ENCODE measurements at regions not wholly inside any gene's neighbourhood (a gene's known extent, or its start where the extent isn't known, plus 50 kb on each side); places are given as distances from the start of the nearest gene placed in this dataset.

GRCh38 chr2:196390243-196391148 is 219.1 kb upstream of the STK17B start:
- no peak for TF ChIP-seq ZNF695 (CRISPR knock-in tag; IDR thresholded peaks at IDR 0.05)
- no peak for TF ChIP-seq HOXB6 (CRISPR knock-in tag; IDR thresholded peaks at IDR 0.05; ENCODE audit: borderline replicate concordance)
- no peak for TF ChIP-seq CCAR2 (IDR thresholded peaks at IDR 0.05; ENCODE audit: low read depth, low read length)
- no peak for TF ChIP-seq JUND (IDR thresholded peaks at IDR 0.05; ENCODE audit: borderline replicate concordance, low read depth, low read length)
- TF ChIP-seq JUND (tag; IDR thresholded peaks at IDR 0.05; ENCODE audit: borderline replicate concordance, low read depth, low read length), result no peak; the same call in 2 of the 3 replicates
- TF ChIP-seq JUN (IDR thresholded peaks at IDR 0.05; ENCODE audit: borderline replicate concordance, low read depth, low read length), result no peak
- no peak for TF ChIP-seq JUN (CRISPR knock-in tag; IDR thresholded peaks at IDR 0.05; ENCODE audit: borderline replicate concordance)
- TF ChIP-seq POLR2A (conservative IDR thresholded peaks at IDR 0.05), result no peak
- TF ChIP-seq CEBPB (tag; IDR thresholded peaks at IDR 0.05), result no peak
- no peak for TF ChIP-seq CBX2 (IDR thresholded peaks at IDR 0.05; ENCODE audit: insufficient read depth, low read length, poor library complexity, severe bottlenecking)
- TF ChIP-seq TEAD4 (IDR thresholded peaks at IDR 0.05; ENCODE audit: low read length), result peak; percentile 79
- no peak for TF ChIP-seq TEAD4 (CRISPR knock-in tag; IDR thresholded peaks at IDR 0.05; ENCODE audit: borderline replicate concordance)
- no peak for TF ChIP-seq KAT8 (IDR thresholded peaks at IDR 0.05; ENCODE audit: low read depth)
- TF ChIP-seq ATF7 (IDR thresholded peaks at IDR 0.05), result no peak
- TF ChIP-seq RFX5 (IDR thresholded peaks at IDR 0.05; ENCODE audit: low read depth, low read length), result no peak
- TF ChIP-seq ERF (CRISPR knock-in tag; IDR thresholded peaks at IDR 0.05), result no peak
- no peak for TF ChIP-seq EZH2 (IDR thresholded peaks at IDR 0.05; ENCODE audit: borderline replicate concordance, low read depth, low read length)
